Nephron progenitor cell (in vitro differentiated cells): ENCODE measurements at regions not wholly inside any gene's neighbourhood (a gene's known extent, or its start where the extent isn't known, plus 50 kb on each side); places are given as distances from the start of the nearest gene placed in this dataset.

Source experiments
- DNase-seq: peaks from one replicate; pipeline ENCODE4 v3.0.0; 2021
- H3K27ac Mint-ChIP-seq: 2 replicates; pipeline ENCODE4 v1.8.0; 2021; ENCODE audit warnings: mild to moderate bottlenecking, moderate library complexity, mixed read lengths
- H3K27me3 Mint-ChIP-seq: 2 replicates; pipeline ENCODE4 v1.8.0; 2021; ENCODE audit warnings: mild to moderate bottlenecking, low read depth, mixed read lengths; ENCODE audit not compliant: poor library complexity
- H3K36me3 Mint-ChIP-seq: 2 replicates; pipeline ENCODE4 v1.8.0; 2021; ENCODE audit warnings: low read depth, mixed read lengths
- H3K4me1 Mint-ChIP-seq: 2 replicates; pipeline ENCODE4 v1.8.0; 2021; ENCODE audit warnings: mixed read lengths
- H3K4me3 Mint-ChIP-seq: 2 replicates; pipeline ENCODE4 v1.8.0; 2021; ENCODE audit warnings: mild to moderate bottlenecking, moderate library complexity, mixed read lengths
- H3K9me3 Mint-ChIP-seq: 2 replicates; pipeline ENCODE4 v1.8.0; 2021; ENCODE audit warnings: mild to moderate bottlenecking, moderate library complexity, mixed read lengths
- CTCF ChIP-seq: fragments of 200-600 bp; sonication (generic); IDR thresholded peaks from 2 replicates; pipeline ENCODE4 v1.5.0; 2021; ENCODE audit warnings: antibody characterized with exemption

GRCh38 chr5:56328753-56329560, 95.8 kb upstream of the ANKRD55 start:
- no peak overlapping the region for H3K4me3 Mint-ChIP-seq
- no peak for TF ChIP-seq CTCF
- H3K27me3 Mint-ChIP-seq = peaks cover 2% of the 10 kb centered on the region
- no peak for DNase-seq
- H3K4me1 Mint-ChIP-seq = peaks cover 35% of the 10 kb centered on the region
- peaks cover 16% of the 10 kb centered on the region for H3K9me3 Mint-ChIP-seq
- no peak overlapping the region for H3K27ac Mint-ChIP-seq
- peaks cover 2% of the 10 kb centered on the region for H3K36me3 Mint-ChIP-seq

GRCh38 chr5:56327809-56328208, 94.7 kb upstream of the ANKRD55 start:
- Mint-ChIP-seq H3K4me1 (peaks cover 42% of the 10 kb centered on the region), H3K9me3 (peaks cover 8% of the 10 kb centered on the region), H3K36me3 (no peaks in the 10 kb centered on the region), H3K4me3 (no peak overlapping the region), H3K27me3 (peaks cover 2% of the 10 kb centered on the region), H3K27ac (no peak overlapping the region)
- no peak for DNase-seq
- no peak for TF ChIP-seq CTCF

GRCh38 chr5:56326770-56327169, 93.6 kb upstream of the ANKRD55 start:
- Mint-ChIP-seq H3K27me3 (peaks cover 2% of the 10 kb centered on the region), H3K4me3 (no peak overlapping the region), H3K9me3 (no peaks in the 10 kb centered on the region), H3K4me1 (peaks cover 49% of the 10 kb centered on the region), H3K27ac (peak overlapping the region; percentile 72), H3K36me3 (no peaks in the 10 kb centered on the region)
- no peak for DNase-seq
- no peak for TF ChIP-seq CTCF

- peaks cover 48% of the 10 kb centered on the region for H3K4me1 Mint-ChIP-seq
- no peak for TF ChIP-seq CTCF
- no peak overlapping the region for H3K27ac Mint-ChIP-seq
- DNase-seq = no peak
- H3K36me3 Mint-ChIP-seq = no peaks in the 10 kb centered on the region
- H3K4me3 Mint-ChIP-seq = no peak overlapping the region
- H3K9me3 Mint-ChIP-seq = no peaks in the 10 kb centered on the region
- peaks cover 2% of the 10 kb centered on the region for H3K27me3 Mint-ChIP-seq
Observed at GRCh38 chr5:56326116-56326515, 93.0 kb upstream of the ANKRD55 start.

GRCh38 chr5:56325039-56325438, 91.9 kb upstream of the ANKRD55 start:
- Mint-ChIP-seq H3K9me3 (no peaks in the 10 kb centered on the region), H3K4me1 (peaks cover 42% of the 10 kb centered on the region), H3K27me3 (peaks cover 2% of the 10 kb centered on the region), H3K4me3 (no peak overlapping the region), H3K36me3 (no peaks in the 10 kb centered on the region), H3K27ac (no peak overlapping the region)
- no peak for DNase-seq
- no peak for TF ChIP-seq CTCF

- TF ChIP-seq CTCF = no peak
- DNase-seq = no peak
- Mint-ChIP-seq H3K27ac (no peak overlapping the region), H3K4me3 (no peak overlapping the region), H3K27me3 (peaks cover 2% of the 10 kb centered on the region), H3K36me3 (no peaks in the 10 kb centered on the region), H3K9me3 (no peaks in the 10 kb centered on the region), H3K4me1 (peaks cover 56% of the 10 kb centered on the region)
Observed at GRCh38 chr5:56323505-56323904, 90.4 kb upstream of the ANKRD55 start.
